NCI-H2029 (cell line): ENCODE measurements at regions not wholly inside any gene's neighbourhood (a gene's known extent, or its start where the extent isn't known, plus 50 kb on each side); places are given as distances from the start of the nearest gene placed in this dataset.
A peak's percentile ranks its signal among the peaks of the same experiment; 100 is the strongest.

Experiments
- DNase-seq: peaks from one replicate; lab custom pipeline; 2025; lab: John Stamatoyannopoulos, UW

GRCh38 chr2:7971841-7972240 lies 710.0 kb upstream of the ID2 start:
- no peak for DNase-seq

GRCh38 chr2:7972670-7973069 lies 709.2 kb upstream of the ID2 start:
- DNase-seq: no peak

GRCh38 chr2:7973801-7974480 lies 707.9 kb upstream of the ID2 start:
- no peak for DNase-seq

GRCh38 chr2:7974936-7975335 lies 706.9 kb upstream of the ID2 start:
- DNase-seq: no peak

GRCh38 chr2:7976206-7976605 lies 705.6 kb upstream of the ID2 start:
- DNase-seq: no peak

GRCh38 chr2:7977981-7978380 lies 703.9 kb upstream of the ID2 start:
- no peak for DNase-seq

- no peak for DNase-seq
Observed at GRCh38 chr2:7982054-7982453, 699.8 kb upstream of the ID2 start.

- DNase-seq: no peak
Observed at GRCh38 chr2:7983451-7983850, 698.4 kb upstream of the ID2 start.

- no peak for DNase-seq
Observed at GRCh38 chr2:7983912-7984311, 697.9 kb upstream of the ID2 start.

- DNase-seq: no peak
Observed at GRCh38 chr2:7984693-7985353, 697.0 kb upstream of the ID2 start.

- DNase-seq: no peak
Observed at GRCh38 chr2:7986431-7986830, 695.4 kb upstream of the ID2 start.

- no peak for DNase-seq
Observed at GRCh38 chr2:7987992-7988391, 693.9 kb upstream of the ID2 start.

- DNase-seq: no peak
Observed at GRCh38 chr2:7988440-7988839, 693.4 kb upstream of the ID2 start.

GRCh38 chr2:7989823-7990222 lies 692.0 kb upstream of the ID2 start:
- no peak for DNase-seq

- peak; percentile 33 for DNase-seq
Observed at GRCh38 chr2:7992612-7993602, 688.9 kb upstream of the ID2 start.

GRCh38 chr2:7994397-7994951 lies 687.4 kb upstream of the ID2 start:
- DNase-seq: peak; percentile 21

GRCh38 chr2:7997279-7997678 lies 684.6 kb upstream of the ID2 start:
- DNase-seq: no peak

GRCh38 chr2:7999683-8000476 lies 682.0 kb upstream of the ID2 start:
- DNase-seq: no peak

GRCh38 chr2:8000870-8001269 lies 681.0 kb upstream of the ID2 start:
- DNase-seq: no peak

GRCh38 chr2:8002765-8003393 lies 679.0 kb upstream of the ID2 start:
- no peak for DNase-seq

GRCh38 chr2:8003462-8004075 lies 678.3 kb upstream of the ID2 start:
- DNase-seq: no peak
